HG03196 (cell line): ENCODE measurements at regions not wholly inside any gene's neighbourhood (a gene's known extent, or its start where the extent isn't known, plus 50 kb on each side); places are given as distances from the start of the nearest gene placed in this dataset.

ENCODE experiments used
- ATAC-seq: cut with Tn5 transposase; IDR thresholded peaks from one replicate; pipeline ENCODE4 v1.9.1; 2021; ENCODE audit not compliant: unreplicated experiment

- no peak for ATAC-seq
Measured at GRCh38 chr11:25859776-25860175, 472.2 kb upstream of the ANO3 start.

- ATAC-seq = no peak
Measured at GRCh38 chr11:25860677-25861450, 471.1 kb upstream of the ANO3 start.

GRCh38 chr11:25862159-25862558 lies 469.8 kb upstream of the ANO3 start:
- no peak for ATAC-seq

- no peak for ATAC-seq
Measured at GRCh38 chr11:25863986-25864385, 467.9 kb upstream of the ANO3 start.

- ATAC-seq = no peak
Measured at GRCh38 chr11:25876456-25876965, 455.4 kb upstream of the ANO3 start.

GRCh38 chr11:25886036-25886435 lies 445.9 kb upstream of the ANO3 start:
- no peak for ATAC-seq

- no peak for ATAC-seq
Measured at GRCh38 chr11:25890626-25891260, 441.2 kb upstream of the ANO3 start.

- no peak for ATAC-seq
Measured at GRCh38 chr11:25891960-25892359, 440.0 kb upstream of the ANO3 start.

- ATAC-seq = no peak
Measured at GRCh38 chr11:25899617-25900160, 432.2 kb upstream of the ANO3 start.

GRCh38 chr11:25900814-25901213 lies 431.1 kb upstream of the ANO3 start:
- ATAC-seq = no peak

- ATAC-seq = no peak
Measured at GRCh38 chr11:25901415-25901814, 430.5 kb upstream of the ANO3 start.

GRCh38 chr11:25902476-25902875 lies 429.5 kb upstream of the ANO3 start:
- no peak for ATAC-seq

- no peak for ATAC-seq
Measured at GRCh38 chr11:25908726-25909125, 423.2 kb upstream of the ANO3 start.

- no peak for ATAC-seq
Measured at GRCh38 chr11:25910086-25910485, 421.8 kb upstream of the ANO3 start.

- no peak for ATAC-seq
Measured at GRCh38 chr11:25920356-25920755, 411.6 kb upstream of the ANO3 start.

GRCh38 chr11:25924586-25924985 lies 407.3 kb upstream of the ANO3 start:
- ATAC-seq = no peak

GRCh38 chr11:25925359-25925758 lies 406.6 kb upstream of the ANO3 start:
- no peak for ATAC-seq

- no peak for ATAC-seq
Measured at GRCh38 chr11:25927411-25927953, 404.4 kb upstream of the ANO3 start.

- ATAC-seq = no peak
Measured at GRCh38 chr11:25928076-25928475, 403.9 kb upstream of the ANO3 start.

- no peak for ATAC-seq
Measured at GRCh38 chr11:25938952-25939351, 393.0 kb upstream of the ANO3 start.

- ATAC-seq = no peak
Measured at GRCh38 chr11:25939691-25940090, 392.2 kb upstream of the ANO3 start.

- no peak for ATAC-seq
Measured at GRCh38 chr11:25941353-25941752, 390.6 kb upstream of the ANO3 start.
